ENCODE measurements at regions not wholly inside any gene's neighbourhood (a gene's known extent, or its start where the extent isn't known, plus 50 kb on each side); places are given as distances from the start of the nearest gene placed in this dataset.

DNA sequence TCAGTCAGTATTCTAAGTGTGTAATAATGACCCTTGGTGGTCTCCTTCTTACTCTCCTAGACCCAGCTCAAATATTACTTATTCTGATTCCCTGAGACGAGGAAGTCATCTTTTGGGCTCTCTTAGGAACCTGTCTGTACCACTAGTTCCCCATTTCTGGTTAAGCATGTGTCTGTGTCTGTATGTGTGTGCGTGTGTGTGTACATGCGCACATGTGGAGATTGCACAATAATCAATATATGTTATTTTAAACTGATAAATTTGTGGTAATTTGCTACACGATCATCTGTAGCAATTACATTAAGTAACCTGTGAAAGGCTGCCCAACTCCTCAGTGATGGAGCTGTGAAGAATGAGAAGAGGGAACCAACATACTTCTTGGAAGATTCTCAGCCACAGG is 132.2 kb downstream of the ASCL4 start:
- Histone ChIP-seq H3K4me3 (no peak overlapping the region), H3K27me3 (peaks cover 27 to 38% (median 28%) of the 10 kb centered on the region in 3 donors), H3K36me3 (no peaks in the 10 kb centered on the region), H3K9me3 (no peaks in the 10 kb centered on the region), H3K27ac (no peak overlapping the region), H3K4me1 (no peaks in the 10 kb centered on the region)
- intact Hi-C loops (cut with DNase I; ENCODE audit: low total_unique reads) (no loop called here), in situ Hi-C loops (cut with MboI; ENCODE audit: low sequenced_read_pairs in 4 of 4) (no loop called here)
- DNase-seq (no peak), ATAC-seq (no peak)
- no peak for TF ChIP-seq POLR2A (IDR thresholded peaks at IDR 0.05)
- TF ChIP-seq, protein P1, sequence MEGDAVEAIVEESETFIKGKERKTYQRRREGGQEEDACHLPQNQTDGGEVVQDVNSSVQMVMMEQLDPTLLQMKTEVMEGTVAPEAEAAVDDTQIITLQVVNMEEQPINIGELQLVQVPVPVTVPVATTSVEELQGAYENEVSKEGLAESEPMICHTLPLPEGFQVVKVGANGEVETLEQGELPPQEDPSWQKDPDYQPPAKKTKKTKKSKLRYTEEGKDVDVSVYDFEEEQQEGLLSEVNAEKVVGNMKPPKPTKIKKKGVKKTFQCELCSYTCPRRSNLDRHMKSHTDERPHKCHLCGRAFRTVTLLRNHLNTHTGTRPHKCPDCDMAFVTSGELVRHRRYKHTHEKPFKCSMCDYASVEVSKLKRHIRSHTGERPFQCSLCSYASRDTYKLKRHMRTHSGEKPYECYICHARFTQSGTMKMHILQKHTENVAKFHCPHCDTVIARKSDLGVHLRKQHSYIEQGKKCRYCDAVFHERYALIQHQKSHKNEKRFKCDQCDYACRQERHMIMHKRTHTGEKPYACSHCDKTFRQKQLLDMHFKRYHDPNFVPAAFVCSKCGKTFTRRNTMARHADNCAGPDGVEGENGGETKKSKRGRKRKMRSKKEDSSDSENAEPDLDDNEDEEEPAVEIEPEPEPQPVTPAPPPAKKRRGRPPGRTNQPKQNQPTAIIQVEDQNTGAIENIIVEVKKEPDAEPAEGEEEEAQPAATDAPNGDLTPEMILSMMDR (IDR thresholded peaks at IDR 0.05 in 4 of 5, conservative IDR thresholded peaks at IDR 0.05 in 1 of 5), result no peak

DNA sequence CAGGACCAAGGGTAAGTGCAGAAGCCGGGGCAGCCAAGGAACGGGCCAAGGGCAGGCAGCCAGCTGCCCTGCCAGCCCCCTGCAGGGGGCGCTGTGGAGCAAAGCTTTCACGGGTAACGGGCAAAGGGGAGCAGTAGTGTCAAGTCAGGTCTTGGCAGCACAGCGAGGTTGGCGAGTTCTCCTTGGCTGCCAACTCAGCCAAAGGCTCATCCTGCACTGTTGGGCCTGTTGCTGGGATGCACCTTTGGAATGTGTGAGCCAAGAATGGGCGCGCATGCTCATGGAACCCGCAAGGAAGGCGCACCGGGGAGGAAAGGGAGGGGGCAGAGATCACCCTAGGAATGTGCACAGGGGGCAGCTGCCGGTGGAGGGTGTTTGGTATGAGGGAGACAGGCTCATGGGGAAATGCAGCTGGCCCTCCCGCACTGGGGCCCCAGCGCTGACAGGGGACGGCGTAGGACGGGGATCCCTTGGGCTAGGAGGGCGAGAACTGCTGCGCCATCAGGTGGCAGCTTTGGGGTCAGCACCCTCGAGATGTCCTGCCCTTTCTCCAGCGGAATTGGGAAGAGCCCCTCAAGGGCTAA is 138.0 kb downstream of the ASCL4 start:
- TF ChIP-seq POLR2A (IDR thresholded peaks at IDR 0.05), result no peak
- TF ChIP-seq, protein P1 (IDR thresholded peaks at IDR 0.05 in 4 of 5, conservative IDR thresholded peaks at IDR 0.05 in 1 of 5), result peak in 3 of 5 experiments; percentile 10 to 38 (median 14)
- no peak for DNase-seq
- Histone ChIP-seq H3K4me1 (no peaks in the 10 kb centered on the region), H3K27me3 (peaks cover 0 to 11% (median 10%) of the 10 kb centered on the region in 3 donors), H3K36me3 (no peaks in the 10 kb centered on the region), H3K4me3 (no peak overlapping the region), H3K27ac (no peak overlapping the region), H3K9me3 (no peaks in the 10 kb centered on the region)
- intact Hi-C loops (cut with DNase I; ENCODE audit: low total_unique reads) (no loop called here), in situ Hi-C loops (cut with MboI; ENCODE audit: low sequenced_read_pairs in 4 of 4) (no loop called here)
- ATAC-seq, result no peak

DNA sequence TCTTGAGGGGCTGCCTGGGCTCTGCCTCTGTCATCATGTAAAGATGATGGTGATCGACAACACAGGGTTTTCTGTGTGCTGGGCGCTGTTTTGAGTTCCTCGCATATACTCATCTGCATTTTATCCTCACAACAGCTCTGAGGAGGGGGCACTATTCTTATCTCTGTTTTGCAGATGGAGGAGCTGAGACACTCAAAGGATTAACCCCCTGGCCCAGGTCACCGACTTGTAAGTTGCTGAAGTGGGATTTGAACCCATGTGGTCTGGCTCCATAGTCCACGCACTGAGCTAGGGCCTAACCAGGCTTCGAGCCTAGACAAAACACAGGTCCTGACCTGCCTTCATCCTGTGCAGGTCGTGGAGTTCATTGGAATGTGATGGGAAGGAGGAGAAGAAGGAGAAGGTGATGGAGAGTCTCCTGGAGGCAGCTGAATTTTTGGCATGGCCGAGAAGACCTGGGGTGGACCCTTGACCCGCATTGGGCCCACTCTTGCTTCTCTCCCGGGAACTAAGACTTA is 140.0 kb downstream of the ASCL4 start:
- Histone ChIP-seq H3K9me3 (no peaks in the 10 kb centered on the region), H3K4me1 (no peaks in the 10 kb centered on the region), H3K27ac (no peak overlapping the region), H3K4me3 (no peak overlapping the region), H3K36me3 (no peaks in the 10 kb centered on the region), H3K27me3 (peaks cover 0 to 10% (median 9%) of the 10 kb centered on the region in 3 donors)
- no peak for DNase-seq
- no peak for TF ChIP-seq POLR2A (IDR thresholded peaks at IDR 0.05)
- TF ChIP-seq, protein P1 (IDR thresholded peaks at IDR 0.05 in 4 of 5, conservative IDR thresholded peaks at IDR 0.05 in 1 of 5), result no peak
- in situ Hi-C loops (cut with MboI; ENCODE audit: low sequenced_read_pairs in 4 of 4) (no loop called here), intact Hi-C loops (cut with DNase I; ENCODE audit: low total_unique reads) (no loop called here)
- ATAC-seq, result no peak

DNA sequence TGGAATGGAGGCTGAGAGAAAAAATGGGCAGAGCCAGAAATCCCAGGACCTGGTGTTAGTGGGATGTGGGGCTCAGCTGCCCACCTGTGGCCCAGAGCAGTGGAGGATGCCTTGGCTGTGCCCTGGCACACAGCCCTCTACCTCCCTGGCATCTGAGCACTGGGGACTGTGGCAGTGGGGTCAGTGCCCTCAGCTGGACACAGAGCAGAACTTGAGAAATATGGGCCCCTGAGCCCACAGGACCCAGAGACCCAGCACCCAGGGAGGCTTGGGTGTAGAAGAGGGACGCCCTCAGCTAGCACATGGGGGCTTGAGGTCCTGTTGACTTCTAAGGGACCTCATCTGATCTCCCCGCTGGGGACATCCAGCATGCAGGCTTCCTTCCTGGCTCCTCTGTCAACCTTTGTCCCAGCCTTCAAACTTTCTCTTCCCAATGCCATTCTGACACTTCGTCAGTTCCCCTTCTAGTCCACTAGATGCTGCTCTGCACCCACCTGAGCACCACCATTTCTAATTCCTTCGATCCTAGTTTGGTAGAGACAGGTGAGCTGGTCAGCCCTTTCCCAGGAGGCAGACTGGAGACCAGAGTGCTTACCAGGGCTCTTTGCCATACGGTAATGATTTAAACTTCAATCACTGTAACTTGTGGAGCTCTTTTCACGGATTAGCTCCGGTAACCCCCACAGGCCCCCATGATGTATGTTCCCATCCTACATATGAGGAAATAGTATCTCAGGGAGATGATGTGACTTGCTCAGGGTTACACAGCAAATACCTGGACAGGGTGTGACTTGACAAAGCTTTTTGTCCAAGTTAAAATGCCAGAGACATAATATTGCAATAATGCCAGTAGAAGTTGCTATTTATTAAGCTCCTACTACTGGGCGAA is 143.7 kb downstream of the ASCL4 start:
- in situ Hi-C loops (cut with MboI; ENCODE audit: low sequenced_read_pairs in 4 of 4) (no loop called here), intact Hi-C loops (cut with DNase I; ENCODE audit: low total_unique reads) (no loop called here)
- peaks cover 0 to 4% (median 0%) of the 10 kb centered on the region in 3 donors for H3K27me3 ChIP-seq
- TF ChIP-seq POLR2A (IDR thresholded peaks at IDR 0.05), result no peak
- TF ChIP-seq, protein P1 (IDR thresholded peaks at IDR 0.05 in 4 of 5, conservative IDR thresholded peaks at IDR 0.05 in 1 of 5), result peak in 2 of 5 experiments; percentile 35 to 41
- no peaks in the 10 kb centered on the region for H3K4me1 ChIP-seq
- DNase-seq (no peak), ATAC-seq (no peak)
- H3K36me3 ChIP-seq, result no peaks in the 10 kb centered on the region
- no peaks in the 10 kb centered on the region for H3K9me3 ChIP-seq
- no peak overlapping the region for H3K27ac ChIP-seq
- H3K4me3 ChIP-seq, result no peak overlapping the region

Measured in gastrocnemius medialis (tissue), 4 donors.